Effector CD8-positive, alpha-beta T cell (primary cell): ENCODE measurements at regions not wholly inside any gene's neighbourhood (a gene's known extent, or its start where the extent isn't known, plus 50 kb on each side); places are given as distances from the start of the nearest gene placed in this dataset.
"Not testable (repeated sequence)": the region's sequence is repeated elsewhere in the genome, so short reads cannot be mapped to it uniquely, and the experiment has no call there.

Experiments
- DNase-seq: peaks from one replicate; lab custom pipeline; 2025; lab: John Stamatoyannopoulos, UW

DNA sequence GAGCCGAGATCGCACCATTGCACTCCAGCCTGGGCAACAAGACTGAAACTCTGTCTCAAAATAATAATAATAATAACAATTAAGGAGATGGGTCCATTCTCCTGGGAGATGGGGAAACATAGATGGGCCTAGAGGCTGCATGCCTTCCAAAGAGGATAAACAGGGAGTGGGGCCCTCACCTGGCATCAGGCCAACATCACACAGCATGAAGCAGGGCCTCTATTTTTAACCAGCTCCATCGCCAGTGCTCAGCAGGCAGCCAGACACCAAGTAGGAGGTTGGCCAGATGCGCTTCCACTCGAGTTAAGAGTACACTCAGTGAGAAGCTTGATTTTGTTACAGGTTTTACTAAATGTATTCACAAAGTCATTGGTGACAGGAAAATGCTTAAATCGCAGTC is 352.0 kb downstream of the RRAGC start:
- no peak for DNase-seq

DNA sequence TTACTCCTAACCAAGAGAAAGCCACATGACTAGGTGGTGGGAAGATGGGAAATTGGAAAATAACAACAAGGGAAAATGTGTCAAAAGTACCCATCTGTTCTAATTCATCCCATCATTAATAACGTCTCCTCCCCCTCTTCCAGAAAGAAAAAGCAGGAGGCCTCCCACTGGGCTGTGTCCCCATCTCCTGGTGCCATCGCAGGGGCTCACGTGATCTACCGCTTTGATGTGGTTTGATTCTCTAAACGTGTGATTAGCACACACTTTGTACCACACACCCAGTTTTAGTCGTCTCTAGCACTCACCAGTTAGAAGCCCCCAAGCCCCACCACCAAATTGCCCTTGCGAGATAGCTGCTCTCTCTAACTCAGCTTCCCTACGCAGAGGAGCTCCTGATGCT is 353.6 kb downstream of the RRAGC start:
- no peak for DNase-seq

DNA sequence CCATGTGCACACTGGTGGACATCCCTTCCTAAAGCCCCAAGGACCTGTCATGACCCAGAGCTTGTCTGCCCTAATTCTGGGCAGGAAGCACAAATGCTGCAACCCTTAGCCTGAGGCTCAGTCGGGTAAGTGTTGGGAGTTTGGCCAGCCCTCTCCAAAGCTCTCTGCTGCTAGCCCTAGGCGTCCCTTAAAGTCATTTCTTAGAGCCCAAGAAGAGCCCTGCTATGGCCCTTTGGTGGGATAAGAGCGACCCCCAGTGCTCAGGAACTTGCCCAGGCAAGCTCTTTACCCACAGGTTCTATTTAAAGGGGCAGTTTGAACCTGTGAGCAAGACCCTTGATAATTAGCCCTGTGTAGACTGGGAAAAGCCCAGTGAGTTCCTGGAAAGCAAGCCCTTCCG is 356.8 kb downstream of the RRAGC start:
- DNase-seq: no peak

DNA sequence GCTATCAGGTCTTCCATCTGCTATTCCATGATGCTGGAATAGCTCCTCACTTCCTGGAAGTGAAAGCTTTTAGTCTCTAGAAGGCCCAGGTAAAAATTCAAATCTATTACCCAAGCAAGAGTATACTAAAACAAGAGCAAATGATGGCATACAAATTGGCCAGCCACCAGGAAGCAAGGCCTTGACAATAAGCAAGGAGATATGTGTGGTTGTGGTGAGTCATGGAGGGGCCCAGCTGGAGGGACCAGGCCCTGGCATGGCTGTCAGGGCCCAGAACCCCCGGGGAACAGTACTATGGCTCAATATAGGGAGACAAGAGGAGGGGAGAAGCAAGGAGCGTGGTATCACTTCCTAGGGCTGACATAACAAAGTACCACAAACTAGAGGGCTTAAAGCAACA is 358.7 kb downstream of the RRAGC start:
- no peak for DNase-seq

GRCh38 chr1:38500352-38500751 is 359.2 kb downstream of the RRAGC start:
- no peak for DNase-seq

DNA sequence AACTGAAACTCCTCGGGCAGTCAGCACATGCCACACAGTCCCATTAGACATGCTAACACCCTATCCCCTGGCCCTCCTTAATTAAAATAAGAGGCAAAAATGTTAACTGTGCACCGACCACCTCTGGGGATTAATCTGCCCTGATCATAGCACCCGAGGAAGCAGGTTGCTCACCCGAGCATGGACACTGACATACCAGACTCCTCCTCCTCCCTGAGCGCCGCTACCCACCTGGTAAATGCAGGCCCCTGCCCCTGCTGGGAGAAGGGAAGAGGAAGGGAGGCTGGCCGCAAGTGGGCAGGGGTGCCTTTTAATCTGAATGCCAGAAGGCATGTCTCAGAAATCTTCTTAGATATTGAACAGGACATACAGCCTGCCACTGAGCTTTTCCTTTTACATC is 360.9 kb downstream of the RRAGC start:
- no peak for DNase-seq

- no peak for DNase-seq
Measured at GRCh38 chr1:38497921-38498656, 361.5 kb downstream of the RRAGC start.

DNA sequence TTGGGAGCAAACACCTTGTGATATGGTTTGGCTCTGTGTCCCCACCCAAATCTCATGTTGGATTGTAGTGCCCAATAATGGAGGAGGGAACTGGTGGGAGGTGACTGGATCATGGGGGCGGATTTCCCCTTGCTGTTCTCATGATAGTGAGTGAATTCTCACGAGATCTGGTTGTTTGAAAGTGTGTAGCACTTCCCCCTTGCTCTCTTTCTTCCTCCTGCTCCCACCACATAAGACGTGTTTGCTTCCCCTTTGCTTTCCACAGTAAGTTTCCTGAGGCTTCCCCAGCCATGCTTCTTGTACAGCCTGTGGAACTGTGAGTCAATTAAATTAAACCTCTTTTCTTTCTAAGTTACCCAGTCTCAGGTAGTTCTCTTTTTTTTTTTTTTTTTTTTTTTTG is 366.3 kb downstream of the RRAGC start:
- DNase-seq: not testable (repeated sequence)

DNA sequence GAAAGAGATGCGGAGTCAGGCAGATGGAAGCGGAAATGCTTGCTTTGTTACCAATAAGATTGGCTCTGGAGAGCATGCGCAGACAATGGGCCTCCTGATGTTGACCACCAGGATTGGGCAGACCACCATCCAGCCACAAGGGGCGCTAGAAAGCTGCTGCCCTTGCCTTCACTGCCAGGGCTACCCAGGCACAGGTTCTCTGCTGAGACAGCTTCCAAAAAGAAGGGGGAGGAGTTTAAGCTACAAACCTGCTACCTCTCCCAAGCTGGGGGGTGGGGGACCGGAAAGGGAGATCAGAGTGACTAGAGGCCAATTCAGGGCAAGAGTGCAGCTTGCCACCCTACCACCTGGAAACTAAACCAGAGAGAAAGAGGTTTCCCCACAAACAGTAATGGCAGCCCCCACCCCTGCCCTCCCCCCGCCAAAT is 369.7 kb downstream of the RRAGC start:
- DNase-seq: no peak

DNA sequence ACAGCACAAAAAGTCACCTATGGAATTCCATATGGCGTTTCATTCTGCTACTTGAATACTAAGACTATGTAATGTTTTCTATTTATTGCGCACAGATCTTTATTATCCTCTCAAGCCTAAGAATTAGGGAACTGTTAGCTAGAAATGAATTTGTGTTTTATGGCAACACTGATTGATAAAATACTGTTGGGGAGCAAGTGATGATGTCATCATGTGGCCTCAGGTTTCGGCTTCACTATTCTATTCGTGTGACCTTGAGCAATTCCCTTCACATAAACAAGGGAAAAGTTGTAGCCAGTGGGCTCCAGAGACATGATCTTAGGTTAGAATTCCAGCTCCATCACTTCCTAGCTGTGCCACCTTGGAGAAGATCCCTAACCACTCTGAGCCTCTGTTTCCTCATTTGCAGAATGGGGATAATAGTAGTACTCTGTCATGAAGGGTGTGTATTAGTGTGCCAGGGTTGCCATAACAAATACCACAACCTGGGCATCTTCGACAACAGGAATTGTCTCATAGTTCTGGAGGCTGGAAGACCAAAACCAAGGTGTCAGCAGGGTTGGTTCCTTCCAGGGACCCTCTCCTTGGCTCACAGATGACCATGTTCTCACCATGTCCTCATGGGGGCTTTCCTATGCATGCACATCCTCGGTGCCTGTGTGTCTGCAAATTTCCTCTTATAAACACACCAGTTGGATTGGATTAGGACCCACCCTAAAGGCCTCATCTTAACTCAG is 371.2 kb downstream of the RRAGC start:
- no peak for DNase-seq

DNA sequence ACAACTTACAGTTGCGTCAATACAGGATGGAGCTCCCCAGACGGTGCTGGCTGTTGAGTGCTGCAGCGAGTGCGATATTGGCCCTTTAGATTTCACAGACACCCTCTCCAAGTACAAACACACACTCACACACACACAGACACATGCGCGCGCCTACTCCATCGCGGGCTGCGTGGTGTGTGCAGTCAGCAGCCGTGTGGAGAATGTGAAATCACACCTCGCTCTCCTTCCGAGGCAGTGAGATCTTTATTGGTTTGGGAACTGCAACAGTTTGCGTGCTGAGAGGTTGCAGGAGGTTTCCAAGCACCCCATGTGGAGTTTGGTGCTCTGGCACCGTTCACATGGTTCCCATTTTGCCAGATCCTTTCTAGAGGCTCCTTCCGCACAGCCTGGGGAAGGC is 372.2 kb downstream of the RRAGC start:
- DNase-seq: no peak

- DNase-seq: no peak
Measured at GRCh38 chr1:38486085-38486484, 373.5 kb downstream of the RRAGC start.

DNA sequence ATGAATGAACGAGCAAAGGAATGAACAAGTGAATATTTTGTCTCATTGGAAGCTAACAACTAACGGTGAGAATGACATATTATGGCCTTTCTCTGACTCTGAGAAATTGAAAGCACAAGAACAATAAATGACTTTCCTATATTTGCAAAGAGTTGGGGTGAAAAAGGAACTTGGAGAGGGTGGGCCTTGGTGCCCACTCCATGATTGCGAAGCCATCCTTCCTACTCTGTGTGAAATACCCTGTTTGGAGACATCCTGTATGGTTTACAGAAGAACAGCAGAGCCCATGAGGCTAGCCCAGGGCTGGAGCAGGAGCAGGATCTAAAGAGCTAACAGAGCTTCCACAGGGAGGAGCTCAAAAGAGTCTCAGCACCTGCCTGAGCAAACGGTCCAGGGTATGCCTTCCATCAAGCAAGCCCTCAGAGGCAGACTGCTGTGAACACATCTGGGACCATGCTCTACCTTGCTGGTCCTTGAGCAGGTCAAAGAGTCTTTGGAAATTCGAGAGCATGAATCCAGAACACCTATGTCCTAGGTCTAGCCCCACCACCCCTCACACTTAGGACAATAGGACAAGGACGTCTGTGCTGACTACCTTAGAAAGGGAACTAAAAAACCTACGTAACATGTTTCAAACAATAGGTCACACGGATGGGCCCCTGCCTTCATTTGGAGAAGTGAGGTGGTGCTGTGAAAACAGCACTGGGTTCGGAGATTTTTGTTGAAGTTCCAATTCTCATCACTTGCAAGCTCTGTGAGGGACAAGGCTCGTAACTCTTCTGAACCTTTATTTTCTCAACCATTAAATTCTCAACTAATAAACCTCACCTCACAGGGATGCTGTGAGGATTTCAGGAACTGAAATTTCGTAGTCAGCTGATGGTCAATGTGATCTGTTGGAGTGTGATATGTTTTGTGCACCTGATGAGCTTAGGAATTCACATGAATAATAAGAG is 377.4 kb downstream of the RRAGC start:
- DNase-seq: no peak

DNA sequence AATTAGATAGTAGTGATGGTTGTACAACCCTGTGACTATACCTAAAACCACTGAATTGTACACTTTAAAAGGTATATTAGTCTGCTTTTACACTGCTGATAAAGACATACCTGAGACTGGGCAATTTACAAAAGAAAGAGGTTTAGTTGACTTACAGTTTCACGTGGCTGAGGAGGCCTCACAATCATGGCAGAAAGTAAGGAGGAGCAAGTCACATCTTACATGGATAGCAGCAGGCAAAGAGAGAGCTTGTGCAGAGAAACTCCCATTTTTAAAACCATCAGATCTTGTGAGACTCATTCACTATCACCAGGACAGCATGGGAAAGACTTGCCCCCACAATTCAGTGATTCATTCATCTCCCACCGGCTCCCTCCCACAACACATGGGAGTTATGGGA is 379.9 kb downstream of the RRAGC start:
- DNase-seq: not testable (repeated sequence)

- DNase-seq: no peak
Measured at GRCh38 chr1:38477811-38478210, 381.8 kb downstream of the RRAGC start.

- DNase-seq: no peak
Measured at GRCh38 chr1:38476850-38477178, 382.8 kb downstream of the RRAGC start.

DNA sequence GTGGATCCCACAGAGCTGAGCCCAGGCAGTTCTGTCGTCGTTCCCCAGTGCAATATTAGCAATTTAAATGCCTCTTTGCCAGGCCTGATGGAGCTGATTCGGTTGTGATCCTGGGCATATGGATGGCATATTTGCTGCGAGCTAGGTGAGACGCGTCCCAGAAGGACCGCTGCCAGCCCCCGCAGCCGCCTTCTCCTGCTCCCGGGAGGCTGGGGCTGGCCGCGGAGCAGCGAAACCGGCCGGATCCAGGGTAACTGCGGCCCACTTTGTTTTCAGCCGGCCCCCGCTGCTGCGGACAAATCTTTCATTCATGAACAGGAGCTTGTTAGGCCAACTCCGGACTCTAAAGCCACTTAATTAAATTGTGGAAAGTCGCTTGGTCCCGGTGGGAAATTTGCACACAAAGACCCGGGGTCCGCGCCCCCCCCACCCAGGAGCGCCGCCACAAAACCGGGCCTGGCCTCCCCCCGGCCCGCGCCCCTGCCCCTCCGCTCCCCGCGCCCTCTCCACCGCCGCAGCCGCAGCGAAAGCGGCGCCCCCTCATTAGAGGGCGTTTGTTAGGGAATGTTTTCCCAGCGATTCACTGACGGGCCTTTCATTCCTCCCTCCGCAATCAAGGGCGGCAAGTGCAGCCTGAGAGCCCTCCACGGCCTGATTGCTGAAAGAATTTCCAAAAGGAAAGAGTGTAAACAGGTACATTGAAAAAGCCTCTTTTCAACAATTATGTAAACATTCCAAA is 383.3 kb downstream of the RRAGC start:
- no peak for DNase-seq

GRCh38 chr1:38475624-38476005 is 384.0 kb downstream of the RRAGC start:
- DNase-seq: no peak

DNA sequence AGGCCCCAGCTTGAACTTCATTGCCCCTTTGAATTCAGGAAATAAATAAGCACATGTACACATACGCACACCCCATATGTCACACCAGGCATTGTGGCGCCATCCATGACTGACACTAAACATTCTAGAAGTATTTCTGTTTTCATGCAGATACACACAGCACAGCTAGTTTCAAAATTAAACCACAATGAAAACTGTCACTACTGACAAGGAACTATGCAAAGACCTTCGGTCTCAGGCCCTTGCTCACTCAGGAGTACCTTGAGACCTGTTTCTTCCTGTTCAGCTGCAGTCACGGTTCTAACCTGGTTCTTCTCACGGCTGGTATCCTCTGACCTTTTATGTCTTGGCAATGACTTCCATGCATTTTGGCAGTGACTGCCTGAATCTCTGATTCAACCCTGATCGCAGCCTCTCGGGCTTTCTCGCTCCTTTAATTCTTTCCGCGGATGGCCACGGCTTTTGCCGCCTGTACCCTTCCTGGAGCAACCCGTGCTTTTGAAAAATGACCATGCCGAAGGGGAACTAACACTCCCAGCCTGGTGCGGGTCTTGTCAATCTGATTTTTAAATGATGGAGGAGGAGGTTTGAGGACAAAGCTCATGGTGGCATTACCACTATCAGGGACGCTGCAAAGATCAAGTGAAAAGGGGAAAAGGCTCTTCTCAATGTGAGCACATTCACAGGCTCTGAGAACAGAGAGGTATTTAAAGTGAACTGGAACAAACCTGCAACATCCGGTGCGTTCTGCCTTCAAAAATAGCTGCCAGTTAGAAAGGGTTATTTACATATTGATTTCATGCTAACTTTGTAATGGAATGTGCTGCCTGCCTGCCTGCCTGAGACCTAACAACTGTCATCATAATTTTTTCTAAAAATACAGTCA is 384.6 kb downstream of the RRAGC start:
- DNase-seq: no peak

DNA sequence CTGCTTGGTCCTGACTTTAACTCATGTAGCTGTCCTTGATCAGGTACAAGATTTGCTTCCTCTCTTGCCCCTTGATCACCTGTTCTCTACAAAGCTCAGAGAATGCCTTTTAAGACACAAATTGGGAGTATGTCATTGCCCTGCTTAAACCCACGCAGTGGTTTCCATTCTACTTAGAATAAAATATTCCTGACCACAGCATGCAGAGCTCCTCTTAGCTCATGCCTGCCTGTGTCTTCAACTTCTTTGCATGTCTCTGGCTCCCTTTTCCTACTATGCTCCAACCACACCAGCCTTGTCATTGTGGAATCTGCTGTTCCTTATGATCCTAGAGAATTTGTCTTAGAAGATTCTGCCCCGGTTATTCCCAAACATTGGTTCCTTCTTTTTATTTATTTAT is 393.1 kb downstream of the RRAGC start:
- DNase-seq: no peak

DNA sequence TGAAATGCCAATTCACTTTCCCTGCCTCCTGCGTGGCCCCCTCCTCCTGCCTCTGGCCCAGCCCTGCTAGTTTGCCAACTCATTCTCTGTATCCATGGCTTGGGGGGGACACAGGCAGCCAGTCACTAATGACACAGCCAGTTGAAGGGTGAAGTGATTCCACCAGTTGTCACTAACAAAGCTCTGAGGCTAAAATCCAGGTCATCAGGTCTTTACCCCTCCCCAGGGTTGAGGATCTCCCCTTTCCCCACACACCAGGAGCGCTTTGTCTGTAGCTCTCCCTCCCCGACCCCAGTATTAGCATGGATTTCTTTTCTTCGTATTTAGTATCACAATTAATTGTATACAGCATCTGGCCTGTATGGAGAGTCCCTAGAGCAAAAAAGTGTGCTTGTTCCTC is 394.1 kb downstream of the RRAGC start:
- no peak for DNase-seq
